ENCODE measurements at regions not wholly inside any gene's neighbourhood (a gene's known extent, or its start where the extent isn't known, plus 50 kb on each side); places are given as distances from the start of the nearest gene placed in this dataset.

GRCh38 chr7:94782777-94783176 is 124.6 kb upstream of the PPP1R9A start:
- H3K27me3 ChIP-seq (ENCODE audit: insufficient read depth, low read length): no peaks in the 10 kb centered on the region
- H3K79me1 ChIP-seq (ENCODE audit: insufficient read depth, low read depth, low read length, poor library complexity, severe bottlenecking): no peaks in the 10 kb centered on the region
- H3K23ac ChIP-seq (ENCODE audit: insufficient read length, low read depth, low read length): no peak overlapping the region
- H2BK5ac ChIP-seq (ENCODE audit: insufficient read length, low read length): no peak overlapping the region
- DNase-seq: no peak
- no peaks in the 10 kb centered on the region for H4K20me1 ChIP-seq (ENCODE audit: control insufficient read depth, insufficient read depth, insufficient read length)
- H3K27ac Mint-ChIP-seq: no peak overlapping the region
- no peak overlapping the region for H4K91ac ChIP-seq (ENCODE audit: insufficient read length, low read depth, low read length)
- no peak overlapping the region for H2BK12ac ChIP-seq (ENCODE audit: insufficient read length, low read depth, low read length)
- no peaks in the 10 kb centered on the region for H3K4me1 ChIP-seq (ENCODE audit: insufficient read depth, low read length)
- H3K9ac ChIP-seq (ENCODE audit: extremely low read depth, insufficient read length, low read length): no peak overlapping the region
- H3K79me2 ChIP-seq (ENCODE audit: insufficient read depth, low read length): no peaks in the 10 kb centered on the region
- no peak overlapping the region for H3T11ph ChIP-seq (ENCODE audit: low read length)
- no peak overlapping the region for H3K4ac ChIP-seq (ENCODE audit: low read depth, low read length)
- H2BK15ac ChIP-seq (ENCODE audit: low read depth, low read length): 0 out of 2 replicates have a peak overlapping the region, but pooled peaks have one; percentile 24
- H3K9me3 ChIP-seq (ENCODE audit: control insufficient read depth, low read depth, low read length): no peaks in the 10 kb centered on the region
- no peak overlapping the region for H3K56ac ChIP-seq (ENCODE audit: insufficient read length, low read depth, low read length)
- no peak overlapping the region for H2AFZ ChIP-seq (ENCODE audit: low read length)
- TF ChIP-seq CTCF (conservative IDR thresholded peaks at IDR 0.05): no peak
- no peak overlapping the region for H3K18ac ChIP-seq (ENCODE audit: insufficient read length, low read depth, low read length)
- H3K23me2 ChIP-seq (ENCODE audit: insufficient read length, low read depth, low read length, poor library complexity, severe bottlenecking): no peaks in the 10 kb centered on the region
- no peak overlapping the region for H4K5ac ChIP-seq (ENCODE audit: insufficient read length, low read depth, low read length)
- no peak overlapping the region for H2BK120ac ChIP-seq (ENCODE audit: low read depth, low read length, poor library complexity, severe bottlenecking)
- WGBS (ENCODE audit: extremely low coverage, insufficient read length, low lambda C conversion rate): no CpG with 5 or more reads among the region's 8 CpGs
- no peak overlapping the region for H2BK20ac ChIP-seq (ENCODE audit: low read depth, low read length, poor library complexity, severe bottlenecking)
- no peak overlapping the region for H3K4me2 ChIP-seq (ENCODE audit: insufficient read depth, insufficient read length, low read length)
- peaks cover 0 to 2% of the 10 kb centered on the region in 2 experiments; a peak in 3 of 5 replicates for H3K9me3 Mint-ChIP-seq
- H3K36me3 Mint-ChIP-seq (ENCODE audit: insufficient read depth in 1 of 3, low read depth in 3 of 3): no peaks in the 10 kb centered on the region; a peak in 1 of 7 replicates
- H3K27ac ChIP-seq (ENCODE audit: insufficient read length, low read depth, low read length): no peak overlapping the region
- no peak overlapping the region for H3K14ac ChIP-seq (ENCODE audit: insufficient read depth, low read length)
- no peak overlapping the region for H2AK5ac ChIP-seq (ENCODE audit: insufficient read length, low read length)
- H3K4me1 Mint-ChIP-seq: no peaks in the 10 kb centered on the region
- no peaks in the 10 kb centered on the region for H3K27me3 Mint-ChIP-seq (ENCODE audit: low read depth)
- H4K8ac ChIP-seq (replicated peaks; ENCODE audit: insufficient read length, low read depth, low read length): no peak overlapping the region
- no peak overlapping the region for H3K4me3 Mint-ChIP-seq
